NB4 (cell line): ENCODE measurements at regions not wholly inside any gene's neighbourhood (a gene's known extent, or its start where the extent isn't known, plus 50 kb on each side); places are given as distances from the start of the nearest gene placed in this dataset.
"Not testable (repeated sequence)": the region's sequence is repeated elsewhere in the genome, so short reads cannot be mapped to it uniquely, and the experiment has no call there.

Experiments
- DNase-seq: peaks from one replicate; pipeline ENCODE4 v3.0.0; 2010; ENCODE audit warnings: low read depth
- H3K4me3 ChIP-seq: one replicate; pipeline ENCODE4 v1.5.1; 2011; ENCODE audit warnings: mild to moderate bottlenecking, low read depth, low read length, moderate library complexity
- MYC ChIP-seq: IDR thresholded peaks from 2 replicates; pipeline ENCODE4 v1.6.1; 2011; ENCODE audit warnings: low read depth, low read length
- POLR2A ChIP-seq: IDR thresholded peaks from 2 replicates; pipeline ENCODE4 v1.6.1; 2011; ENCODE audit warnings: mild to moderate bottlenecking; ENCODE audit not compliant: insufficient read length; ENCODE audit errors: extremely low read depth
- TF ChIP-seq, protein P1 (sequence below): IDR thresholded peaks from one replicate; pipeline ENCODE4 v1.5.1; 2012; ENCODE audit warnings: low read depth, low read length
- TF ChIP-seq, protein P2 (sequence below): IDR thresholded peaks from 2 replicates; pipeline ENCODE4 v1.6.1; 2011; ENCODE audit warnings: low read depth, low read length

GRCh38 chr4:75302648-75303047 lies 211.6 kb downstream of the RCHY1 start:
- no peak overlapping the region for H3K4me3 ChIP-seq
- peak; percentile 8 for DNase-seq
- TF ChIP-seq POLR2A = no peak
- TF ChIP-seq, protein P1, sequence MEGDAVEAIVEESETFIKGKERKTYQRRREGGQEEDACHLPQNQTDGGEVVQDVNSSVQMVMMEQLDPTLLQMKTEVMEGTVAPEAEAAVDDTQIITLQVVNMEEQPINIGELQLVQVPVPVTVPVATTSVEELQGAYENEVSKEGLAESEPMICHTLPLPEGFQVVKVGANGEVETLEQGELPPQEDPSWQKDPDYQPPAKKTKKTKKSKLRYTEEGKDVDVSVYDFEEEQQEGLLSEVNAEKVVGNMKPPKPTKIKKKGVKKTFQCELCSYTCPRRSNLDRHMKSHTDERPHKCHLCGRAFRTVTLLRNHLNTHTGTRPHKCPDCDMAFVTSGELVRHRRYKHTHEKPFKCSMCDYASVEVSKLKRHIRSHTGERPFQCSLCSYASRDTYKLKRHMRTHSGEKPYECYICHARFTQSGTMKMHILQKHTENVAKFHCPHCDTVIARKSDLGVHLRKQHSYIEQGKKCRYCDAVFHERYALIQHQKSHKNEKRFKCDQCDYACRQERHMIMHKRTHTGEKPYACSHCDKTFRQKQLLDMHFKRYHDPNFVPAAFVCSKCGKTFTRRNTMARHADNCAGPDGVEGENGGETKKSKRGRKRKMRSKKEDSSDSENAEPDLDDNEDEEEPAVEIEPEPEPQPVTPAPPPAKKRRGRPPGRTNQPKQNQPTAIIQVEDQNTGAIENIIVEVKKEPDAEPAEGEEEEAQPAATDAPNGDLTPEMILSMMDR = no peak

GRCh38 chr4:75289914-75290582 lies 224.2 kb downstream of the RCHY1 start:
- peak; percentile 26 for DNase-seq
- TF ChIP-seq, protein P1 = peak; percentile 12
- TF ChIP-seq, protein P2, sequence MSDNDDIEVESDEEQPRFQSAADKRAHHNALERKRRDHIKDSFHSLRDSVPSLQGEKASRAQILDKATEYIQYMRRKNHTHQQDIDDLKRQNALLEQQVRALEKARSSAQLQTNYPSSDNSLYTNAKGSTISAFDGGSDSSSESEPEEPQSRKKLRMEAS = no peak
- no peak overlapping the region for H3K4me3 ChIP-seq

GRCh38 chr4:75287738-75288517 lies 226.3 kb downstream of the RCHY1 start:
- DNase-seq = no peak
- no peak overlapping the region for H3K4me3 ChIP-seq
- TF ChIP-seq, protein P1 = no peak
- TF ChIP-seq, protein P2 = no peak
- TF ChIP-seq MYC (no peak), POLR2A (no peak)

GRCh38 chr4:75285837-75286236 lies 228.4 kb downstream of the RCHY1 start:
- no peak overlapping the region for H3K4me3 ChIP-seq
- no peak for TF ChIP-seq MYC
- TF ChIP-seq, protein P1 = no peak
- no peak for TF ChIP-seq POLR2A
- TF ChIP-seq, protein P2 = no peak
- DNase-seq = no peak

DNA sequence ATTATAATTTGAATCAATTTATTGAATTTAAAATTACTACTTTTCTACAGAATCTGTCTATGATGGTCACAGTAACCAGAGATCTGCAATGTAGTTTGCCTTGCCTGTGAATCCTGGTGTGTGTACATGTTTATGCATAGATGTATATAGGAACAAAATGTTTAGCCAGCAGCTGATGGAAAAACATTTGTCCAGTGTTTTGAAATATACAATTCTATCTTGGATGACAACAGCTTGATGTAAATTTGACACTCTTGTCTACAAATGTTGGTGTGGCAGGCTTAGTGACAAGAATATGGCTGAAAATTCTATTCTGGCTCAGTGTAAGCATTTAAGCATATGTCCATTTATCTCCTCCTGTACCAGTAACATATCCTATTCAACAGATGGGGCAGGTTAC lies 229.4 kb downstream of the RCHY1 start:
- TF ChIP-seq, protein P1 = no peak
- TF ChIP-seq MYC (no peak), POLR2A (no peak)
- TF ChIP-seq, protein P2 = no peak

GRCh38 chr4:75280461-75280860 lies 233.7 kb downstream of the RCHY1 start:
- H3K4me3 ChIP-seq, DNase-seq: not testable (repeated sequence)

More for the DNA sequence above, 229.4 kb downstream of the RCHY1 start:
- DNase-seq = no peak
- no peak overlapping the region for H3K4me3 ChIP-seq
